CD4-positive, alpha-beta T cell (primary cell): ENCODE measurements at regions not wholly inside any gene's neighbourhood (a gene's known extent, or its start where the extent isn't known, plus 50 kb on each side); places are given as distances from the start of the nearest gene placed in this dataset.

Source experiments
- ATAC-seq: fragments of 200-7000 bp; cut with Tn5 transposase; one replicate; pipeline ENCODE4 v1.10.0; 2022; ENCODE audit warnings: mild to moderate bottlenecking; ENCODE audit not compliant: poor library complexity
- CTCF ChIA-PET: fragments of 350-600 bp; sonication (Branson Sonifier 250); formaldehyde crosslinking; loops from one replicate; lab custom pipeline; 2021; ENCODE audit warnings: antibody characterized with exemption, inconsistent platforms; lab: Charles Lee
- POLR2A ChIA-PET: fragments of 350-600 bp; sonication (Branson Sonifier 250); formaldehyde crosslinking; loops from one replicate; lab custom pipeline; 2021; ENCODE audit warnings: antibody characterized with exemption, inconsistent platforms; lab: Charles Lee
- DNase-seq, 14 experiments: peaks; one replicate each; pipeline ENCODE4 v3.0.0-alpha.2; 2013 to 2020; ENCODE audit warnings: mixed read lengths in 2 of 14
- H3K27ac ChIP-seq, 2 donors: one replicate each; pipeline versions ENCODE4 v1.5.1 to v1.7.0; 2013; ENCODE audit warnings: low read length in 2 of 2, low read depth in 1 of 2, mild to moderate bottlenecking in 1 of 2
- H3K27me3 ChIP-seq, 2 experiments: 1 replicate in 1 of 2; 2 replicates in 1 of 2; pipeline versions ENCODE4 v1.6.1 to v1.7.0; 2013; ENCODE audit warnings: low read length in 2 of 2, control low read depth in 1 of 2, mild to moderate bottlenecking in 1 of 2, moderate library complexity in 1 of 2; ENCODE audit not compliant: insufficient read depth in 2 of 2, control insufficient read depth in 1 of 2
- H3K36me3 ChIP-seq: one replicate; pipeline ENCODE4 v1.6.1; 2013; ENCODE audit warnings: low read length, control low read depth; ENCODE audit not compliant: insufficient read depth
- H3K4me1 ChIP-seq: one replicate; pipeline ENCODE4 v1.6.1; 2013; ENCODE audit warnings: low read length, control low read depth; ENCODE audit not compliant: insufficient read depth
- H3K4me3 ChIP-seq: one replicate; pipeline ENCODE4 v1.5.1; 2013; ENCODE audit warnings: mild to moderate bottlenecking, low read length, moderate library complexity
- H3K9me3 ChIP-seq, 2 experiments: 1 replicate in 1 of 2; 2 replicates in 1 of 2; pipeline versions ENCODE4 v1.6.1 to v1.7.0; 2013; ENCODE audit warnings: low read length in 2 of 2, mild to moderate bottlenecking in 2 of 2, control low read depth in 1 of 2, moderate library complexity in 1 of 2; ENCODE audit not compliant: control insufficient read depth in 1 of 2, insufficient read depth in 1 of 2
- H3K27ac Mint-ChIP-seq: one replicate; pipeline ENCODE4 v1.8.0; 2020; ENCODE audit warnings: mixed read lengths
- H3K27me3 Mint-ChIP-seq: one replicate; pipeline ENCODE4 v1.8.0; 2021; ENCODE audit warnings: mixed read lengths
- H3K36me3 Mint-ChIP-seq: one replicate; pipeline ENCODE4 v1.8.0; 2021; ENCODE audit warnings: low read depth, mixed read lengths
- H3K4me1 Mint-ChIP-seq: one replicate; pipeline ENCODE4 v1.8.0; 2021; ENCODE audit warnings: low read depth, mixed read lengths
- H3K4me3 Mint-ChIP-seq: one replicate; pipeline ENCODE4 v1.8.0; 2020; ENCODE audit warnings: mild to moderate bottlenecking, mixed read lengths
- H3K9me3 Mint-ChIP-seq: one replicate; pipeline ENCODE4 v1.8.0; 2020; ENCODE audit warnings: mixed read lengths
- intact Hi-C, 2 experiments: fragments of 100-400 bp; cut with DNase I in 1 of 2; cut with micrococcal nuclease in 1 of 2; formaldehyde crosslinking; loops; one replicate each; pipeline versions ENCODE4 v1.15.1 to v1.9.0; 2023 to 2025; cut with DNase I, micrococcal nuclease
- TF ChIP-seq, protein P1 (sequence below): fragments of 200-600 bp; IDR thresholded peaks from one replicate; pipeline ENCODE4 v1.8.0; 2022; ENCODE audit warnings: antibody characterized with exemption, mild to moderate bottlenecking

DNA sequence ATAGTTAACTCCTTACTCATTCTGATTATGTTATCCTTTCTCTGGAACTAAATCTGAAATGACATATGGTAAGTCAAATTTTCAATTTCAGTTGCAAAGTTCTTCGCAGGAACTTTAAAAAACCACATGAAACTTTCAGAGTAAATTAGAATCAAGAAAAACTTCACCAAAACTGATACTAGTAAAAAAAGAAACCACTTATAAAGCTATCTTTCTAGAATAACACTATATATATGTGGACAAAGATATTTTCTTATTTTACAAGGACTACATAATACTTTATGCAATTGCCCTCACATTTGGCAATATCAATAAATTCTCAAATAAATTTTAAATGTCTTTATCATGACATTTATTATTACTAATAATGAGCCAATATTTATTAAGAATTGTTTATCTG, 1847.1 kb upstream of the NUDT12 start:
- H3K4me1 ChIP-seq = no peaks in the 10 kb centered on the region
- peaks cover 7% of the 10 kb centered on the region for H3K9me3 Mint-ChIP-seq
- no peak overlapping the region for H3K27ac Mint-ChIP-seq
- no peaks in the 10 kb centered on the region for H3K36me3 ChIP-seq
- H3K4me3 ChIP-seq = no peak overlapping the region
- no peaks in the 10 kb centered on the region for H3K4me1 Mint-ChIP-seq
- H3K27ac ChIP-seq = no peak overlapping the region
- no peak for ATAC-seq
- no peaks in the 10 kb centered on the region for H3K27me3 Mint-ChIP-seq
- ChIA-PET POLR2A (no interaction called here), CTCF (no interaction called here)
- DNase-seq = no peak
- H3K9me3 ChIP-seq = peaks cover 0 to 10% of the 10 kb centered on the region in 2 experiments
- TF ChIP-seq, protein P1, sequence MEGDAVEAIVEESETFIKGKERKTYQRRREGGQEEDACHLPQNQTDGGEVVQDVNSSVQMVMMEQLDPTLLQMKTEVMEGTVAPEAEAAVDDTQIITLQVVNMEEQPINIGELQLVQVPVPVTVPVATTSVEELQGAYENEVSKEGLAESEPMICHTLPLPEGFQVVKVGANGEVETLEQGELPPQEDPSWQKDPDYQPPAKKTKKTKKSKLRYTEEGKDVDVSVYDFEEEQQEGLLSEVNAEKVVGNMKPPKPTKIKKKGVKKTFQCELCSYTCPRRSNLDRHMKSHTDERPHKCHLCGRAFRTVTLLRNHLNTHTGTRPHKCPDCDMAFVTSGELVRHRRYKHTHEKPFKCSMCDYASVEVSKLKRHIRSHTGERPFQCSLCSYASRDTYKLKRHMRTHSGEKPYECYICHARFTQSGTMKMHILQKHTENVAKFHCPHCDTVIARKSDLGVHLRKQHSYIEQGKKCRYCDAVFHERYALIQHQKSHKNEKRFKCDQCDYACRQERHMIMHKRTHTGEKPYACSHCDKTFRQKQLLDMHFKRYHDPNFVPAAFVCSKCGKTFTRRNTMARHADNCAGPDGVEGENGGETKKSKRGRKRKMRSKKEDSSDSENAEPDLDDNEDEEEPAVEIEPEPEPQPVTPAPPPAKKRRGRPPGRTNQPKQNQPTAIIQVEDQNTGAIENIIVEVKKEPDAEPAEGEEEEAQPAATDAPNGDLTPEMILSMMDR = no peak
- H3K27me3 ChIP-seq = no peaks in the 10 kb centered on the region
- no peaks in the 10 kb centered on the region for H3K36me3 Mint-ChIP-seq
- intact Hi-C loops = no loop called here
- no peak overlapping the region for H3K4me3 Mint-ChIP-seq

DNA sequence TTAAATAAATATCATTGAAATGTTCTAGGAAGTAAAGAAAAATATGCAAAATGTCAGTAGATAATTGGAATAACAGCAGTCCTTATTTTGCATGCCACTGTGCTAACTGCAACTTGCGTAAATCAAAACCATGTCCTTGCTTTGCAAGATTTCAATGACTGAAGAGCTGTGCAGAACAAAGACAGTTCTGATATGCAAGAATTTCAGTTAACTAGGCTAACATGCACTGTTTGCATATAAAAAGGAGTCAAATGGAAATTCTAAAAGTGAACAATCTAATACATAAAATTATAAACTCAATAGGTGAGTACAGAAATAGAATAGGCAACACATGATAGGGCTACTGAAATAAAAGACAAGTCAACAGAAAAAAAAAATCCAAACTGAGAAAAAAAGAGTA, 1844.6 kb upstream of the NUDT12 start:
- Histone ChIP-seq H3K36me3 (no peaks in the 10 kb centered on the region), H3K27me3 (no peaks in the 10 kb centered on the region), H3K9me3 (no peaks in the 10 kb centered on the region), H3K4me1 (no peaks in the 10 kb centered on the region), H3K27ac (no peak overlapping the region), H3K4me3 (no peak overlapping the region)
- no peaks in the 10 kb centered on the region for H3K27me3 Mint-ChIP-seq
- H3K4me1 Mint-ChIP-seq = no peaks in the 10 kb centered on the region
- CTCF ChIA-PET = no interaction called here
- H3K27ac Mint-ChIP-seq = no peak overlapping the region
- ATAC-seq (no peak), DNase-seq (no peak)
- peaks cover 7% of the 10 kb centered on the region for H3K9me3 Mint-ChIP-seq
- H3K4me3 Mint-ChIP-seq = no peak overlapping the region
- H3K36me3 Mint-ChIP-seq = no peaks in the 10 kb centered on the region
- intact Hi-C loops = no loop called here
- TF ChIP-seq, protein P1 = no peak
- POLR2A ChIA-PET = no interaction called here

DNA sequence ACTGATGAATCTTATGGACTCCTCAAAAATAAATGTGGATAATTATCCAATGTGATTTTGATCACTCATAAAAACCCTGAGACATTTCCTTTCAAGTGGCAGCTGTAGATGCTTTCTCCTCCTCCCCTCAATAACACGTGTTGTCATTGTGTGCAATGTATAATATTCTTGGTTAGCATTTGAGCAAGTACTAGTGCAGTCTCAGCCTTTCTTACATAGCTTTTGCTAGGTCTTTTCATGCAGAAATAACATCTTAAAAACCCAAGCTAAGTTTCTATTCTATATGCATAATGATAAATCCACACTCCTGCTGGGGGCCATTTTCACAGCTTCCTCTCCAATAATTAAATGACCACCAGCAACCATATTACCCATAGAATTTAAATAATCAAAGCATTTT, 1835.2 kb upstream of the NUDT12 start:
- no peak overlapping the region for H3K4me3 Mint-ChIP-seq
- ATAC-seq (no peak), DNase-seq (no peak)
- H3K4me1 Mint-ChIP-seq = no peaks in the 10 kb centered on the region
- H3K36me3 Mint-ChIP-seq = no peaks in the 10 kb centered on the region
- no peaks in the 10 kb centered on the region for H3K4me1 ChIP-seq
- H3K27me3 Mint-ChIP-seq = no peaks in the 10 kb centered on the region
- H3K27me3 ChIP-seq = no peaks in the 10 kb centered on the region
- no peak overlapping the region for H3K27ac Mint-ChIP-seq
- peaks cover 0 to 2% of the 10 kb centered on the region in 2 experiments for H3K9me3 ChIP-seq
- peaks cover 7% of the 10 kb centered on the region for H3K9me3 Mint-ChIP-seq
- H3K36me3 ChIP-seq = no peaks in the 10 kb centered on the region
- POLR2A ChIA-PET = no interaction called here
- no peak overlapping the region for H3K27ac ChIP-seq
- TF ChIP-seq, protein P1 = no peak
- no peak overlapping the region for H3K4me3 ChIP-seq
- intact Hi-C loops = no loop called here
- CTCF ChIA-PET = no interaction called here
